GM21619 (cell line): ENCODE measurements at regions not wholly inside any gene's neighbourhood (a gene's known extent, or its start where the extent isn't known, plus 50 kb on each side); places are given as distances from the start of the nearest gene placed in this dataset.

Experiments
- ATAC-seq: cut with Tn5 transposase; IDR thresholded peaks from one replicate; pipeline ENCODE4 v1.9.1; 2021; ENCODE audit not compliant: unreplicated experiment

DNA sequence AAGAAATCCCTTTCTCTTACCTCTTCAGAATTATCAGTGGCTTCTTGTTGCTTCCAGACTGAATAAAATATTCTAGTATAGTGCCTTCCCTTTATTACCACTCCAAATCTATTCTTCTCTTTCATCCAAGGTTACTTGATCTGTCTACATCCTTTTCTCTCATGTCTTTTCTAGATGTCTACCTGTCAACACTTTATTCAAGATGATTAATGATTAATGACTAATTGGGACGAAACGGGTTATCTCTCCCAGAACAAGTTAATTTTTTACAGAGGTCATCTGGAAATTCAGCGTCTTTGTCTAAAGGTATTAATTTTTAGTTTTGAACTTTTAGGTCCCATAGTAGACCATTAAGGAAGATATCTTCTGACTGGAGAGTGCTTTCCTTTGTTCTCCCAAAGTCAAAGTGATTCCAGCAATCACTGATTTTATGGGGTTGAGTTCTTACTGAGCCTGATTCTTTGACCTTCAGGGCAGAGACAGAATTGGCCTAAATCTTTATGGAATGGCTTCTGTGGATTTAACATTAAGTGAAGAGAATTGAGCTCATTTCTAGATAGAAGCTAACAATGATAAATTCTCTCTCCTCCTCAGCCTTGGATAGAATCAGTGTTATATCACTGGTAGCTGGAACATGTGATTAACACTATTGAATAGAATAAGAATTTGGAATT lies 335.4 kb upstream of the TEX13C start:
- ATAC-seq: no peak

- no peak for ATAC-seq
Observed at GRCh38 chrX:124986284-124986683, 333.4 kb upstream of the TEX13C start.

DNA sequence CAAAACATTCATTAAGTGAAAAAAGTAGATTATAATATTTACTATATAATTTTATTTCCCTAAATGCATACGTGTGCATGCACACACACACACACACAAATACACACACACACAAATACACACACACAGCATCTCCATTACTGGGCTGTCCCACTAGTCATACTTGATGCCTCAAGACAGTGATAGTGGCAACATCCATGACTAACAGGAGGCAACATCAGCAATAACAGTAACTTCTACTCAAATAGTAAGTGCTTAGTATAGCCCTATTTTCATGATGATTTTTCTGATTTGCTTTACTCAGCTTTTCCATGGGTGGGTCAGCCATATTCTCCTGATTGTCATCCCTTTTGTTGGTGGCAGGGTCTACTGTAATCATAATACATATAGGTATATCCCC lies 325.9 kb upstream of the TEX13C start:
- ATAC-seq: no peak

GRCh38 chrX:124994404-124994803 lies 325.3 kb upstream of the TEX13C start:
- ATAC-seq: no peak

DNA sequence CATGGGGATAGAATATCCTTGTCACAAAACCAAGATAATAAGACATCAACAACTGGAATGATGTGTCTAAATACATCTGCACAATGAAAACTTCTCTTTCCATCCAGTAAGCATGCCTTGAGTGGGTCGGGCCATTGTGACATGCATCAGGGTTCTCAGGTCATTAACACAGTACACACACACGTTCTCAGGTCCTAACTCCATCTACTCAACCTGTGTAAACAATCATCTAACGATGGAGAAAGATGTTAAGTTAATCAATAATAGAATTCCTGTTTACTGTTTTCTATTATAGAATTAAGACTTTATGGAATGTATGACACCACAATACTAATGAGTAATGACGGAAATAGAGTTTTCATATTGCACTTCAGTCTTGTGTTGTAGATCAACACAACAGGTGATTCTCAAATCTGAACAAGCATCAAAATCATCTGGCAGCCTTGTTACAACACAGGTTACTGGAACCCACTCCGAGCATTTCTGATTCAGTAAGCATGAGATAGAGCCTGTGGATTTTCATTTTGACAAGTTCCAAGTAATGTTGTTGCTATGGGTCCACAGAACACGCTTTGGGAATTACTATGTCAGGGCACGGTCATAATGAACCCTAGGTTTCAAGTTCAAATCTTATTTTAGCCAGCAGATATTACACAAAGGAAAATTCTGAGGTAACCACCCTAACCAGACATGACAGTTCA lies 315.8 kb upstream of the TEX13C start:
- no peak for ATAC-seq

- no peak for ATAC-seq
Observed at GRCh38 chrX:125004799-125005198, 314.9 kb upstream of the TEX13C start.

GRCh38 chrX:125005863-125006262 lies 313.8 kb upstream of the TEX13C start:
- ATAC-seq: no peak

DNA sequence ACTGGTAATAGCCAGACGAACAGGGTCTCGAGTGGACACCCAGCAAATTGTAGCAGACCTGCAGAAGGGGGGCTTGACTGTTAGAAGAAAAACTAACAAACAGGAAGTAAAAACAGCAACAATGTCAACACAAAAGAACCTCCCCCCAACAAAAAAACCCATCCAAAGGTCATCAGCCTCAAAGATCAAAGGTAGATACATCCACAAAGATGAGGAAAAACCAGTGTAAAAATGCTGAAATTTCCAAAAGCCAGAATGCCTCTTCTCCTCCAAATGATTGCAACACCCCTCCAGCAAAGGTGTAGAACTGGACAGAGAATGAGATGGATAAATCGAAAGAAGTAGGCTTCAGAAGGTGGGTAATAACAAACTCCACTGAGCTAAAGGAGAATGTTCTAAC lies 313.0 kb upstream of the TEX13C start:
- ATAC-seq: no peak

GRCh38 chrX:125012585-125012984 lies 307.1 kb upstream of the TEX13C start:
- ATAC-seq: no peak

DNA sequence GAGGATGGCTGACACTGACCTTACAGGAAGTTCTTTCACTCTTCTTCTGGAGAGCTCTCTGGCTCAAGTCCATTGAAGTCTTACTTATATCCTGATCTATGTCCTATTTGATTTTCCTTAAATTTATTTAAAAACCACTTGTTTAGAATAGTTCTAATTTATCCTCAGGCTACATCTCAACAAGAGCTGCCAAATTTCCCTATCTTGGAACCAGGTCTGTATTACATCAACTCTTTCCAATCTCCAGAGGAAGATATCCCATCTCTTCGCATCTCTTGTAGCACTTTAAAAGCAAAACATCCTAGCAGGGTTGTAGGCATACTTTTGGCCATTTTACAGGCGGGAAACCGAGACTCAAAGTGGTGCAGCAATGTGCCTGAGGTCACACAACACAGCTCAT lies 290.5 kb upstream of the TEX13C start:
- ATAC-seq: no peak
